GM12891 (cell line): ENCODE measurements at regions not wholly inside any gene's neighbourhood (a gene's known extent, or its start where the extent isn't known, plus 50 kb on each side); places are given as distances from the start of the nearest gene placed in this dataset.

Source experiments
- POLR2A ChIP-seq: IDR thresholded peaks from 2 replicates; pipeline ENCODE4 v1.6.1; 2011; ENCODE audit warnings: low read depth, low read length, control low read depth
- TAF1 ChIP-seq: IDR thresholded peaks from 2 replicates; pipeline ENCODE4 v1.6.1; 2011; ENCODE audit warnings: low read depth, low read length, control low read depth

DNA sequence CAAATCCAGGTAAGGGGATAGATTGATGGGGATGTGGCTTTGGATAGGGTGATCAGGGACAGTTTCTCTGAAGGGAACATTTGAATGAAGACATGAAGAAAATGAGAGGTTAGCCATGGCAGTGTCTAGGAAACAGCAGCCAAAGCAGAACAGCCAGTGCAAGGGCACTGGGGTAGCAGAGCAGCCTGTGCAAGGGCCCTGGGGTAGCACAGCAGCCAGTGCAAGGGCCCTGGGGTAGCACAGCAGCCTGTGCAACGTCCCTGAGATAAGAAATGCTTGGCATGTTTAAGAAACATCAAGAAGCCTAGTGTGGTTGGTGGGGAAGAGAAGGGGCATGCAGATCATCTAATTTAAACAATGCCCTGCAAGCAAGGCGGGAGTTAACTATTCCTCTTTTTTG is 128.5 kb downstream of the IRX5 start:
- TF ChIP-seq POLR2A: no peak
- TF ChIP-seq TAF1: no peak
